KMS-11 (cell line): ENCODE measurements at regions not wholly inside any gene's neighbourhood (a gene's known extent, or its start where the extent isn't known, plus 50 kb on each side); places are given as distances from the start of the nearest gene placed in this dataset.

Experiments
- H2AFZ ChIP-seq: fragments of 200-600 bp; sonication (generic); 2 replicates; pipeline ENCODE4 v1.6.1; 2016; ENCODE audit warnings: antibody characterized with exemption, mixed run types, low read depth
- H3K27ac ChIP-seq: fragments of 200-600 bp; sonication (generic); 2 replicates; pipeline ENCODE4 v1.6.1; 2016; ENCODE audit warnings: mild to moderate bottlenecking, mixed run types
- H3K27me3 ChIP-seq: fragments of 200-600 bp; sonication (generic); 2 replicates; pipeline ENCODE4 v1.6.1; 2017; ENCODE audit warnings: mild to moderate bottlenecking, low read depth, mixed run types, moderate library complexity; ENCODE audit not compliant: insufficient read depth
- H3K36me3 ChIP-seq: fragments of 200-600 bp; sonication (generic); 2 replicates; pipeline ENCODE4 v1.6.1; 2017; ENCODE audit warnings: mild to moderate bottlenecking, mixed run types; ENCODE audit not compliant: insufficient read depth
- H3K4me1 ChIP-seq: fragments of 200-600 bp; sonication (generic); 2 replicates; pipeline ENCODE4 v1.6.1; 2016; ENCODE audit warnings: mild to moderate bottlenecking, low read depth, mixed run types; ENCODE audit not compliant: poor library complexity, severe bottlenecking
- H3K4me2 ChIP-seq: fragments of 200-600 bp; sonication (generic); 2 replicates; pipeline ENCODE4 v1.7.0; 2016; ENCODE audit warnings: mild to moderate bottlenecking, mixed run types
- H3K4me3 ChIP-seq: fragments of 200-600 bp; sonication (generic); IDR thresholded peaks from 2 replicates; pipeline ENCODE4 v1.6.1; 2017; ENCODE audit warnings: low read depth, low read length, mixed read lengths; ENCODE audit not compliant: insufficient read depth
- H3K79me2 ChIP-seq: fragments of 200-600 bp; sonication (generic); 2 replicates; pipeline ENCODE4 v1.6.1; 2016; ENCODE audit warnings: low read depth, mixed run types; ENCODE audit not compliant: insufficient read depth
- H3K9ac ChIP-seq: fragments of 200-600 bp; sonication (generic); 2 replicates; pipeline ENCODE4 v1.6.1; 2016; ENCODE audit warnings: mild to moderate bottlenecking, mixed run types
- H4K20me1 ChIP-seq: fragments of 200-600 bp; sonication (generic); 2 replicates; pipeline ENCODE4 v1.6.1; 2016; ENCODE audit warnings: mild to moderate bottlenecking, mixed run types; ENCODE audit not compliant: insufficient read depth
- CTCF ChIP-seq: fragments of 200-600 bp; sonication (generic); conservative IDR thresholded peaks from 2 replicates; pipeline ENCODE4 v1.6.1; 2017; ENCODE audit warnings: low read depth, mild to moderate bottlenecking, antibody characterized with exemption, low read length, moderate library complexity, mixed read lengths

GRCh38 chrX:109934935-109935334 is 68.0 kb upstream of the TMEM164 start:
- Histone ChIP-seq H3K27ac (no peak overlapping the region), H3K4me3 (no peak overlapping the region), H2AFZ (no peak overlapping the region), H3K79me2 (no peaks in the 10 kb centered on the region), H3K4me2 (no peak overlapping the region), H3K36me3 (no peaks in the 10 kb centered on the region), H3K4me1 (no peaks in the 10 kb centered on the region), H3K27me3 (no peaks in the 10 kb centered on the region), H3K9ac (no peak overlapping the region), H4K20me1 (no peaks in the 10 kb centered on the region)
- no peak for TF ChIP-seq CTCF

GRCh38 chrX:109936114-109936513 is 66.8 kb upstream of the TMEM164 start:
- no peaks in the 10 kb centered on the region for H4K20me1 ChIP-seq
- H3K27ac ChIP-seq, result no peak overlapping the region
- H3K4me3 ChIP-seq, result no peak overlapping the region
- TF ChIP-seq CTCF, result no peak
- no peak overlapping the region for H3K9ac ChIP-seq
- no peaks in the 10 kb centered on the region for H3K4me1 ChIP-seq
- no peak overlapping the region for H3K4me2 ChIP-seq
- H3K79me2 ChIP-seq, result no peaks in the 10 kb centered on the region
- H3K27me3 ChIP-seq, result no peaks in the 10 kb centered on the region
- H2AFZ ChIP-seq, result no peak overlapping the region
- H3K36me3 ChIP-seq, result no peaks in the 10 kb centered on the region

GRCh38 chrX:109936598-109936997 is 66.3 kb upstream of the TMEM164 start:
- no peak overlapping the region for H3K9ac ChIP-seq
- H3K4me1 ChIP-seq, result no peaks in the 10 kb centered on the region
- no peaks in the 10 kb centered on the region for H3K27me3 ChIP-seq
- no peak overlapping the region for H2AFZ ChIP-seq
- H4K20me1 ChIP-seq, result no peaks in the 10 kb centered on the region
- no peak overlapping the region for H3K27ac ChIP-seq
- TF ChIP-seq CTCF, result no peak
- H3K79me2 ChIP-seq, result no peaks in the 10 kb centered on the region
- no peaks in the 10 kb centered on the region for H3K36me3 ChIP-seq
- no peak overlapping the region for H3K4me3 ChIP-seq
- no peak overlapping the region for H3K4me2 ChIP-seq

- H3K4me2 ChIP-seq, result no peak overlapping the region
- no peak overlapping the region for H3K27ac ChIP-seq
- H3K27me3 ChIP-seq, result no peaks in the 10 kb centered on the region
- no peak overlapping the region for H2AFZ ChIP-seq
- H3K9ac ChIP-seq, result no peak overlapping the region
- H3K4me3 ChIP-seq, result no peak overlapping the region
- H3K4me1 ChIP-seq, result no peaks in the 10 kb centered on the region
- H3K79me2 ChIP-seq, result no peaks in the 10 kb centered on the region
- H4K20me1 ChIP-seq, result no peaks in the 10 kb centered on the region
- no peak for TF ChIP-seq CTCF
- no peaks in the 10 kb centered on the region for H3K36me3 ChIP-seq
Measured at GRCh38 chrX:109939498-109939897, 63.4 kb upstream of the TMEM164 start.

GRCh38 chrX:109940411-109940810 is 62.5 kb upstream of the TMEM164 start:
- no peak overlapping the region for H3K4me2 ChIP-seq
- H2AFZ ChIP-seq, result no peak overlapping the region

More at GRCh38 chrX:109940411-109940810, 62.5 kb upstream of the TMEM164 start:
- H3K79me2 ChIP-seq, result no peaks in the 10 kb centered on the region
- H3K36me3 ChIP-seq, result no peaks in the 10 kb centered on the region
- no peak overlapping the region for H3K27ac ChIP-seq
- TF ChIP-seq CTCF, result no peak
- no peaks in the 10 kb centered on the region for H3K27me3 ChIP-seq
- H3K4me1 ChIP-seq, result no peaks in the 10 kb centered on the region
- no peak overlapping the region for H3K9ac ChIP-seq
- no peaks in the 10 kb centered on the region for H4K20me1 ChIP-seq
- no peak overlapping the region for H3K4me3 ChIP-seq
